ENCODE measurements at regions not wholly inside any gene's neighbourhood (a gene's known extent, or its start where the extent isn't known, plus 50 kb on each side); places are given as distances from the start of the nearest gene placed in this dataset.

DNA sequence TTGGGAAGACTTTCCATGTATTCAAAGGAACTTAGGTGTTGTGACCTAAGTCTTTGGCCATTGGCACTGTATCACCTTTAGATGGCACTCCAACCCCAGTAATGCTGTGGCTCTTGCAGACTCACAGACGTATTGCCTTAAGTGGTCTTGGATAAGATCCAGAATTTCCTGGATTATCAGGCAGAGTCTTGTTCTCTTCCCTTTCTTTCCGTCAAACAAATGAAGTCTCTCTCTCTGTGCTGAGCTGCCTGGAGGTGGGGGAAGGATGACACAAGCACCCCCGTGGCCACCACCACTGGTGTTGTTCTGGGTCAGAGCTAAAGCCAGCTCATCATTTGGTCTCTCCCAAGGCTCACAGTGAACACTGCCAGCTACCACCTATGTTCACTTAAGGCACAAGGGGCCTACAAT is 789.9 kb upstream of the KIF2B start:
- POLR2A ChIA-PET, result no interaction called here
- Histone ChIP-seq H3K4me1 (ENCODE audit: control insufficient read depth, insufficient read depth, low read length) (no peaks in the 10 kb centered on the region), H3K27ac (ENCODE audit: extremely low read depth, low read depth, low read length) (no peak overlapping the region), H3K4me3 (ENCODE audit: low read depth, low read length) (no peak overlapping the region), H3K9me3 (ENCODE audit: control insufficient read depth, insufficient read depth, low read depth, low read length) (no peaks in the 10 kb centered on the region), H3K36me3 (ENCODE audit: control insufficient read depth in 2 of 2, insufficient read depth in 1 of 2, low read length in 2 of 2) (no peaks in the 10 kb centered on the region)
- CTCF ChIA-PET, result interaction anchor here (0.5 to 1.5 kb wide), 10 partner anchors 8 to 1853 kb away, joined by 3 to 5 read pairs (median 3); no protein-coding TSS in a partner anchor
- TF ChIP-seq, protein P1, sequence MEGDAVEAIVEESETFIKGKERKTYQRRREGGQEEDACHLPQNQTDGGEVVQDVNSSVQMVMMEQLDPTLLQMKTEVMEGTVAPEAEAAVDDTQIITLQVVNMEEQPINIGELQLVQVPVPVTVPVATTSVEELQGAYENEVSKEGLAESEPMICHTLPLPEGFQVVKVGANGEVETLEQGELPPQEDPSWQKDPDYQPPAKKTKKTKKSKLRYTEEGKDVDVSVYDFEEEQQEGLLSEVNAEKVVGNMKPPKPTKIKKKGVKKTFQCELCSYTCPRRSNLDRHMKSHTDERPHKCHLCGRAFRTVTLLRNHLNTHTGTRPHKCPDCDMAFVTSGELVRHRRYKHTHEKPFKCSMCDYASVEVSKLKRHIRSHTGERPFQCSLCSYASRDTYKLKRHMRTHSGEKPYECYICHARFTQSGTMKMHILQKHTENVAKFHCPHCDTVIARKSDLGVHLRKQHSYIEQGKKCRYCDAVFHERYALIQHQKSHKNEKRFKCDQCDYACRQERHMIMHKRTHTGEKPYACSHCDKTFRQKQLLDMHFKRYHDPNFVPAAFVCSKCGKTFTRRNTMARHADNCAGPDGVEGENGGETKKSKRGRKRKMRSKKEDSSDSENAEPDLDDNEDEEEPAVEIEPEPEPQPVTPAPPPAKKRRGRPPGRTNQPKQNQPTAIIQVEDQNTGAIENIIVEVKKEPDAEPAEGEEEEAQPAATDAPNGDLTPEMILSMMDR (tag by site-specific recombination; IDR thresholded peaks at IDR 0.05), result peak; percentile 40; the same call in 1 of the 2 replicates
- TF ChIP-seq ZNF654 (tag by site-specific recombination; IDR thresholded peaks at IDR 0.05; ENCODE audit: low read depth) (peak; percentile 86), ZNF416 (tag by site-specific recombination; IDR thresholded peaks at IDR 0.05) (no peak), ZNF324 (tag by site-specific recombination; IDR thresholded peaks at IDR 0.05) (no peak), ZNF280D (tag by site-specific recombination; IDR thresholded peaks at IDR 0.05) (no peak), ZNF248 (tag by site-specific recombination; IDR thresholded peaks at IDR 0.05) (no peak), BCL6B (tag by site-specific recombination; IDR thresholded peaks at IDR 0.05) (no peak), ZNF660 (tag by site-specific recombination; IDR thresholded peaks at IDR 0.05) (0 out of 2 replicates have a peak, but pooled peaks have one; percentile 44), IKZF3 (tag by site-specific recombination; IDR thresholded peaks at IDR 0.05) (no peak), ZNF624 (tag by site-specific recombination; IDR thresholded peaks at IDR 0.05) (no peak)
- TF ChIP-seq, protein P2, sequence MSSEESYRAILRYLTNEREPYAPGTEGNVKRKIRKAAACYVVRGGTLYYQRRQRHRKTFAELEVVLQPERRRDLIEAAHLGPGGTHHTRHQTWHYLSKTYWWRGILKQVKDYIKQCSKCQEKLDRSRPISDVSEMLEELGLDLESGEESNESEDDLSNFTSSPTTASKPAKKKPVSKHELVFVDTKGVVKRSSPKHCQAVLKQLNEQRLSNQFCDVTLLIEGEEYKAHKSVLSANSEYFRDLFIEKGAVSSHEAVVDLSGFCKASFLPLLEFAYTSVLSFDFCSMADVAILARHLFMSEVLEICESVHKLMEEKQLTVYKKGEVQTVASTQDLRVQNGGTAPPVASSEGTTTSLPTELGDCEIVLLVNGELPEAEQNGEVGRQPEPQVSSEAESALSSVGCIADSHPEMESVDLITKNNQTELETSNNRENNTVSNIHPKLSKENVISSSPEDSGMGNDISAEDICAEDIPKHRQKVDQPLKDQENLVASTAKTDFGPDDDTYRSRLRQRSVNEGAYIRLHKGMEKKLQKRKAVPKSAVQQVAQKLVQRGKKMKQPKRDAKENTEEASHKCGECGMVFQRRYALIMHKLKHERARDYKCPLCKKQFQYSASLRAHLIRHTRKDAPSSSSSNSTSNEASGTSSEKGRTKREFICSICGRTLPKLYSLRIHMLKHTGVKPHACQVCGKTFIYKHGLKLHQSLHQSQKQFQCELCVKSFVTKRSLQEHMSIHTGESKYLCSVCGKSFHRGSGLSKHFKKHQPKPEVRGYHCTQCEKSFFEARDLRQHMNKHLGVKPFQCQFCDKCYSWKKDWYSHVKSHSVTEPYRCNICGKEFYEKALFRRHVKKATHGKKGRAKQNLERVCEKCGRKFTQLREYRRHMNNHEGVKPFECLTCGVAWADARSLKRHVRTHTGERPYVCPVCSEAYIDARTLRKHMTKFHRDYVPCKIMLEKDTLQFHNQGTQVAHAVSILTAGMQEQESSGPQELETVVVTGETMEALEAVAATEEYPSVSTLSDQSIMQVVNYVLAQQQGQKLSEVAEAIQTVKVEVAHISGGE (tag by site-specific recombination; conservative IDR thresholded peaks at IDR 0.05; ENCODE audit: low read depth), result no peak

- Histone ChIP-seq H3K4me1 (ENCODE audit: control insufficient read depth, insufficient read depth, low read length) (no peaks in the 10 kb centered on the region), H3K9me3 (ENCODE audit: control insufficient read depth, insufficient read depth, low read depth, low read length) (no peaks in the 10 kb centered on the region), H3K4me3 (ENCODE audit: low read depth, low read length) (no peak overlapping the region), H3K27ac (ENCODE audit: extremely low read depth, low read depth, low read length) (no peak overlapping the region), H3K36me3 (ENCODE audit: control insufficient read depth in 2 of 2, insufficient read depth in 1 of 2, low read length in 2 of 2) (no peaks in the 10 kb centered on the region)
- CTCF ChIA-PET, result no interaction called here
- POLR2A ChIA-PET, result no interaction called here
- no peak for TF ChIP-seq ZNF843 (tag by site-specific recombination; IDR thresholded peaks at IDR 0.05)
- TF ChIP-seq WT1 (tag by site-specific recombination; IDR thresholded peaks at IDR 0.05), result no peak
- TF ChIP-seq ZNF155 (tag by site-specific recombination; IDR thresholded peaks at IDR 0.05), result no peak
- TF ChIP-seq ZNF174 (tag by site-specific recombination; IDR thresholded peaks at IDR 0.05), result no peak
- no peak for TF ChIP-seq SP3 (tag by site-specific recombination; IDR thresholded peaks at IDR 0.05)
- TF ChIP-seq KLF9 (tag by site-specific recombination; IDR thresholded peaks at IDR 0.05; ENCODE audit: low read depth), result no peak
- TF ChIP-seq, protein P3, sequence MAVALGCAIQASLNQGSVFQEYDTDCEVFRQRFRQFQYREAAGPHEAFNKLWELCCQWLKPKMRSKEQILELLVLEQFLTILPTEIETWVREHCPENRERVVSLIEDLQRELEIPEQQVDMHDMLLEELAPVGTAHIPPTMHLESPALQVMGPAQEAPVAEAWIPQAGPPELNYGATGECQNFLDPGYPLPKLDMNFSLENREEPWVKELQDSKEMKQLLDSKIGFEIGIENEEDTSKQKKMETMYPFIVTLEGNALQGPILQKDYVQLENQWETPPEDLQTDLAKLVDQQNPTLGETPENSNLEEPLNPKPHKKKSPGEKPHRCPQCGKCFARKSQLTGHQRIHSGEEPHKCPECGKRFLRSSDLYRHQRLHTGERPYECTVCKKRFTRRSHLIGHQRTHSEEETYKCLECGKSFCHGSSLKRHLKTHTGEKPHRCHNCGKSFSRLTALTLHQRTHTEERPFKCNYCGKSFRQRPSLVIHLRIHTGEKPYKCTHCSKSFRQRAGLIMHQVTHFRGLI (tag by site-specific recombination; IDR thresholded peaks at IDR 0.05), result no peak
- no peak for TF ChIP-seq ZNF549 (tag by site-specific recombination; IDR thresholded peaks at IDR 0.05)
These were observed 805.5 kb upstream of the KIF2B start for GRCh38 chr17:53017227-53017626.
